ENCODE measurements at regions not wholly inside any gene's neighbourhood (a gene's known extent, or its start where the extent isn't known, plus 50 kb on each side); places are given as distances from the start of the nearest gene placed in this dataset.

DNA sequence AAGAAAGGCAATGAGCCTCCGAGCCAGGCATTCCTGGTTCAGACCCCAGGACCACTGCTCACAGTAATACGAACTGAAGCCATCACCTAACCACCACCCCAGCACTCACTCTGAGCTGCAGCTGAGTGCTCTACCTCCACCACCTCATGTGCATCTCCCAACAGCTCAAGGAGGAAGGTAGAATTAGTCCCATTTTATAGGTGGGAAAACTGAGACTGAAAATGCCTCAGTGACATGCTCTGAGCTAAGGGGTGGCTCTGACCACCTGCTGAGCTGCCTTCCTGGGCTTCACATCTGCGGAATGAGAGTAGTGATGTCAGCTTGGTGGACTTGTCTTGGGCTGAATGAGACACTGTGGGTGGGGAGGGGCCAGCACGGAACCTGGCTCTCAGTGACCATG is 159.7 kb upstream of the UNC5B start:
- H3K4me3 ChIP-seq (ENCODE audit: low read length), result no peak overlapping the region
- TF ChIP-seq, protein P1, sequence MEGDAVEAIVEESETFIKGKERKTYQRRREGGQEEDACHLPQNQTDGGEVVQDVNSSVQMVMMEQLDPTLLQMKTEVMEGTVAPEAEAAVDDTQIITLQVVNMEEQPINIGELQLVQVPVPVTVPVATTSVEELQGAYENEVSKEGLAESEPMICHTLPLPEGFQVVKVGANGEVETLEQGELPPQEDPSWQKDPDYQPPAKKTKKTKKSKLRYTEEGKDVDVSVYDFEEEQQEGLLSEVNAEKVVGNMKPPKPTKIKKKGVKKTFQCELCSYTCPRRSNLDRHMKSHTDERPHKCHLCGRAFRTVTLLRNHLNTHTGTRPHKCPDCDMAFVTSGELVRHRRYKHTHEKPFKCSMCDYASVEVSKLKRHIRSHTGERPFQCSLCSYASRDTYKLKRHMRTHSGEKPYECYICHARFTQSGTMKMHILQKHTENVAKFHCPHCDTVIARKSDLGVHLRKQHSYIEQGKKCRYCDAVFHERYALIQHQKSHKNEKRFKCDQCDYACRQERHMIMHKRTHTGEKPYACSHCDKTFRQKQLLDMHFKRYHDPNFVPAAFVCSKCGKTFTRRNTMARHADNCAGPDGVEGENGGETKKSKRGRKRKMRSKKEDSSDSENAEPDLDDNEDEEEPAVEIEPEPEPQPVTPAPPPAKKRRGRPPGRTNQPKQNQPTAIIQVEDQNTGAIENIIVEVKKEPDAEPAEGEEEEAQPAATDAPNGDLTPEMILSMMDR (conservative IDR thresholded peaks at IDR 0.05; ENCODE audit: low read length), result no peak
- no peak for DNase-seq (ENCODE audit: low read depth)

DNA sequence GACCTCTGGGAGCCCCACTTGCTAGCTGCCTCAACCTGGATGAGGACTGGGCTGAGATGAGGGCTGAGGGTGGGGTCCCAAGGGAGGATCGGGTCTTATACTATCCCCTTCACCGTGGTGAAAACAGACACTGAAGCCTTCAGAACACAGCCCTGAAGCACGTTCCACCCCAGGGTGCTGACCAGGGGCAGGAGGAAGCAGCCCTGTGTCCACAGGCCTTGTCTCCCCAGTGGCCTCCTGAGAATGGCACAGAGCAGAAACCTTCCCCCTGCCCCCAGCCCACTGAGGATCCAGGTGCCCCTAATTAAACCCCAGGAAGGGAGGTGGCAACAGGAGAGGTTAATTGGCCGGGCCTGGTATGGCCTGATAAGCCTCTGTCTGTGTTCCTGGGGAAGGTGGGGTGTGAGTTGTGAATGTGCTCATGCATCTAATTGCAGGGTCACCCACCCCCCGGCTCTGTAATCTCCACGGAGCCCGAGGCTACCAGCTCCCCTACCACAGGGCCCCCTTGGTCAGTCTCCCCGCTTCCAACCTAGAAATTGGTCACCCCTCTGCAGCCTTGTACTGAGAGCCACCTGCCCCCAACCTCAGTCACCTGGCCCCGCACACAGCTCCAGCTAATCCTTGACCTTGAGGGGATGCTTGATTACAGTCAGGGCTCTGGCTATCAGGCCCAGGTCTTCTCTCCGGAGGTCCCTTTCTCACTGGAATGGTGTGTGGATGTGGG is 159.0 kb upstream of the UNC5B start:
- TF ChIP-seq, protein P1 (conservative IDR thresholded peaks at IDR 0.05; ENCODE audit: low read length), result no peak
- no peak for DNase-seq (ENCODE audit: low read depth)

DNA sequence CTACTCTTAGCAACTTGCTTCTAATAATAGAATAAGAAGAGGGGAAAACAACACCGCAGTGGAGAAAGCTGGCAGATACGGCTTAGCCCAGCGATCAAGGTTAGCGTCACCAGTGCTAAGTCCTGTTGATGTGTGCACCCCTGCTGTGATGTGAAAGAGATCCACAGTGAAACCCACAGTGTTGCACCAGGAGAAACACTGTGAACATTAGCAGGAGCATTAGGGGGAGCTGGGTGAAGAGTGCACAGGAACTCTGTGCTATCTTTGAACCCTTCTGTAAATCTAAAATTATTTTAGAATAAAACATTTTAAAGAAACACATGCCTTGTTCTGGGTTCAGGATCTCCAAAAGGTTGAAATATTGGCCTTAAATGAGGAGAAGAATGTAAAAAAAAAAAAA is 154.1 kb upstream of the UNC5B start:
- DNase-seq (ENCODE audit: low read depth), result no peak
- no peak overlapping the region for H3K4me3 ChIP-seq (ENCODE audit: low read length)
- TF ChIP-seq, protein P1 (conservative IDR thresholded peaks at IDR 0.05; ENCODE audit: low read length), result no peak

More for the DNA sequence above, 159.0 kb upstream of the UNC5B start:
- no peak overlapping the region for H3K4me3 ChIP-seq (ENCODE audit: low read length)

DNA sequence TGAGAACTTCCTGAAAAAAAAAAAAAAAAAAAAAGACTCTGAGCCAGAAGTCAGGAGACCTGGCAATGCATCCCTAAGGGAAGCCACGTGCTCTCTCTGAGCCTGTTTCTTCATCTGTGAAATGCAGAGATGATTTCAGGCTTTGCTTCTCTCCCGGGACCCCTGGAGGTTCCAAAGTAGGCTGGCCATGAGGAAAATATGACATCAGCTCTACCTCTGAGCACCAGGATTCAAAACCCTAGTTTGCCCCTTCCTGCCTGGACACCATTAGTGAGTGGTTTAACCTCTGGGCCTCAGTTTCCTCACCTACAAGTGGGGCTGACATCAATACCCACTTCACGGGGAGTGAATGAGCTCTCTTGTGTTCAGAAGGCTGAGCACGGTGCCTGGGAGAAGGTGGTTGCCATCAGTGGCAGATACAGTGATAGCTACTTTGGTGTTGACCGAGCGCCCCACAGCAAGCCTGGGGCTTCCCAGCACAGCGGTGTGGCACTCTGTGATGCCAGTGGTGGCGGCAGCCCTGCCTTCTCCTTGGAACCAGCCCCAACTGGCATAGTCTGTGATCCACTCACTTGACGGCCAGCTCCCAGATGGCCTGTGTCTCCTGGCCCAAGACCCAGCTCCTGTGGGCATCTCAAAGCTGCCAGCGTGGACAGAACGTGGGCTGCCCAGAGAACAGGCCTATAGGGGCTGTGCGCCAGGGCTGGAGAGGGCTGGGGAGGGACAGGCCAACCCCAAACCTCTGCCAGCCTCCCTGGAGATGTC is 153.1 kb upstream of the UNC5B start:
- TF ChIP-seq, protein P1 (conservative IDR thresholded peaks at IDR 0.05; ENCODE audit: low read length), result no peak
- no peak for DNase-seq (ENCODE audit: low read depth)

DNA sequence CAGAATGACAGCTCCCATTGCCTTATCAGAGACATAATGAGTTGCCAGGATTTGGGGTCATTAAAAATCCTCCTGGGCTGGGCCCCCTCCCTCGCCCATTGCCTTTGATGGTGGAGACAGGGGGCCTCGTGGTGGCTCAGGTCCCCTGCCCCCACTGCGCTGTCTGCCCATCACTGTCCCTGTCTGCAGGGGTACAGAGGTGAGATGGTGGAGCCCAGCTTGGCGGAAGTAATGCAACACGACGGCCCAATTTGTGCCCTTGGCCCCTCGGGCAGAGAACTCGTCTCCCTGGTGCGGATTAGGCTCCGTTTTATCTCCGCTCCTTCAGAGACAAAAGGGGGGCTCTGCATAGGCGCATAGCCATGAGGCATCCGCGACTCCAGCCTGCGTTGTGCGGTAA is 152.4 kb upstream of the UNC5B start:
- TF ChIP-seq, protein P1 (conservative IDR thresholded peaks at IDR 0.05; ENCODE audit: low read length), result no peak
- no peak overlapping the region for H3K4me3 ChIP-seq (ENCODE audit: low read length)
- no peak for DNase-seq (ENCODE audit: low read depth)

More for the DNA sequence above, 153.1 kb upstream of the UNC5B start:
- no peak overlapping the region for H3K4me3 ChIP-seq (ENCODE audit: low read length)

DNA sequence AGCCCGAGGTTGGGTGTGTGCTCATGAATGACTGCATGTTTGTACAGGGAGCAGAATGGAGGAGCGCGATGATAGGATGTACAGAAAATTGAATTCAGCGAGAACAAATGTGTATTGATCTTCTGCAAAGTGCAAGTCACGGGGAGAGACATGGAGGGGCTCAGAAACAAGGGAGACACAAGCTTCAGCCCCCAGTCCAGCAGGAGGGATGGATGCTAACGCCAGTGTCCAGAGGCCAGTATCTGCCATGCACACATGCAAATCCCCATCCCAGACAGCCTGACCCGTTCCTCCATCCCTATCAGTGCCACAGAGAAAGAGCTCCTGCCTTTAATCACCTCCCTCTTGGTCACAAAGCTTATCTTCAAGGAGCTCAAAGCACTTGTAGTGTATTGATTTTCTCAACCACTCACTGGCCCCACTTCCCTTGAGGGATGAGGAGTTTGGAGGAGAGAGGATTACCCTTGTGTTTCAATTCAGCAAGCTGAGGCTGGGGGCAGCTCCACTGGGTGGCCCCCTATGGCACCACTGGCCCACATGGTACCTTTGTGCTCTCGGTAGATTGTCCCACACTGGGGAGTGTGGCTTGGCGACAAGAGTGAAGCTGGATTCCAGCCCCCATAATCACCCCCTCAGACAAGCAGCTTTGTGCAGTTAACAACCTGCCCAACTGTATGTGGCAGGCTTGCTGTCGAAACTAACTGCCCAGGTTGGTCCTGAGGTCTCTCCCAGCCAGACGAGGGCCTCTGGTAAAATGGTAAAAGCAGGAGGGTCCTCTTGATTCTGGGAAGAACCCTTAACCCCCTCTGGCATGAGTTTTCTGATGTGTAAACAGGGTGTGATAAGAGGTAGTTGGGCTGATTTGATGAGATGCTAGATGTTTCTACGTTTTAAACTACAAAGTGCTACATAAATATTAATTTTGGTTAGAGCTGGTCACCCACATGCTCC is 151.6 kb upstream of the UNC5B start:
- TF ChIP-seq, protein P1 (conservative IDR thresholded peaks at IDR 0.05; ENCODE audit: low read length), result no peak
- no peak overlapping the region for H3K4me3 ChIP-seq (ENCODE audit: low read length)
- DNase-seq (ENCODE audit: low read depth), result no peak
